GM06990 (cell line): ENCODE measurements at regions not wholly inside any gene's neighbourhood (a gene's known extent, or its start where the extent isn't known, plus 50 kb on each side); places are given as distances from the start of the nearest gene placed in this dataset.

Experiments used
- DNase-seq: peaks from one replicate; pipeline ENCODE4 v3.0.0-alpha.2; 2011; ENCODE audit not compliant: insufficient read length; ENCODE audit errors: extremely low read depth
- H3K27me3 ChIP-seq: replicated peaks from 2 replicates; pipeline ENCODE4 v1.6.0; 2011; ENCODE audit warnings: low read length; ENCODE audit not compliant: control insufficient read depth, insufficient read depth
- H3K36me3 ChIP-seq: 2 replicates; pipeline ENCODE4 v1.5.1; 2011; ENCODE audit warnings: low read length; ENCODE audit not compliant: control insufficient read depth, insufficient read depth
- H3K4me3 ChIP-seq: replicated peaks from 2 replicates; pipeline ENCODE4 v1.5.1; 2011; ENCODE audit warnings: low read depth, mild to moderate bottlenecking, control low read depth, low read length
- TF ChIP-seq, protein P1 (sequence below): IDR thresholded peaks from 2 replicates; pipeline ENCODE4 v1.5.1; 2011; ENCODE audit warnings: low read length, control low read depth, mild to moderate bottlenecking, inconsistent platforms; ENCODE audit not compliant: insufficient read depth, poor library complexity, severe bottlenecking

DNA sequence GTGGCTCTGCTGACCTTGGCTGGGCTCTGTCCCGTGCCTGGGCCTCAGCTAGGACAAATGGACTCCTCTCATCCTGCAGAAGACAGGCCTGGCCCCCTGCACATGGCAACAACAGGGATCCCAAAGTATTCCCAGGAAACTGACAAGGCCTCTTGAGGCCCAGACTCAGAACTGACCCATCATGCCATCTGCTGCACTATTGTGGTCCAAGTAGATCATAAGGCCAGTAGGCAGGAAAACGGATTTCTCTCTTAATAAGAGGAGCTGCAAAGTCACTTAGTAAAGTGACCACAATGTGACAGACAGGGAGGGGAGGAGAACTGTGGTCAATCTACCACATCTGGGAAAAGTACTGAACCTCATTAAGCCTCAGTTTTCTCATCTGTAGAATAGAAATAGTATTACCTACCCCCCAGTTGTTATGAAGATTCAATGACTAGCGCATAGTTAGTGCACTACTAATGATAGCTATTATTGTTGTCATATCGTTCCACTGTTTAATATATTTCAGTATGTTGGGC, 62.1 kb upstream of the TNRC6A start:
- Histone ChIP-seq H3K4me3 (no peak overlapping the region), H3K27me3 (no peaks in the 10 kb centered on the region), H3K36me3 (no peaks in the 10 kb centered on the region)
- DNase-seq, result peak; percentile 48
- TF ChIP-seq, protein P1, sequence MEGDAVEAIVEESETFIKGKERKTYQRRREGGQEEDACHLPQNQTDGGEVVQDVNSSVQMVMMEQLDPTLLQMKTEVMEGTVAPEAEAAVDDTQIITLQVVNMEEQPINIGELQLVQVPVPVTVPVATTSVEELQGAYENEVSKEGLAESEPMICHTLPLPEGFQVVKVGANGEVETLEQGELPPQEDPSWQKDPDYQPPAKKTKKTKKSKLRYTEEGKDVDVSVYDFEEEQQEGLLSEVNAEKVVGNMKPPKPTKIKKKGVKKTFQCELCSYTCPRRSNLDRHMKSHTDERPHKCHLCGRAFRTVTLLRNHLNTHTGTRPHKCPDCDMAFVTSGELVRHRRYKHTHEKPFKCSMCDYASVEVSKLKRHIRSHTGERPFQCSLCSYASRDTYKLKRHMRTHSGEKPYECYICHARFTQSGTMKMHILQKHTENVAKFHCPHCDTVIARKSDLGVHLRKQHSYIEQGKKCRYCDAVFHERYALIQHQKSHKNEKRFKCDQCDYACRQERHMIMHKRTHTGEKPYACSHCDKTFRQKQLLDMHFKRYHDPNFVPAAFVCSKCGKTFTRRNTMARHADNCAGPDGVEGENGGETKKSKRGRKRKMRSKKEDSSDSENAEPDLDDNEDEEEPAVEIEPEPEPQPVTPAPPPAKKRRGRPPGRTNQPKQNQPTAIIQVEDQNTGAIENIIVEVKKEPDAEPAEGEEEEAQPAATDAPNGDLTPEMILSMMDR, result no peak

DNA sequence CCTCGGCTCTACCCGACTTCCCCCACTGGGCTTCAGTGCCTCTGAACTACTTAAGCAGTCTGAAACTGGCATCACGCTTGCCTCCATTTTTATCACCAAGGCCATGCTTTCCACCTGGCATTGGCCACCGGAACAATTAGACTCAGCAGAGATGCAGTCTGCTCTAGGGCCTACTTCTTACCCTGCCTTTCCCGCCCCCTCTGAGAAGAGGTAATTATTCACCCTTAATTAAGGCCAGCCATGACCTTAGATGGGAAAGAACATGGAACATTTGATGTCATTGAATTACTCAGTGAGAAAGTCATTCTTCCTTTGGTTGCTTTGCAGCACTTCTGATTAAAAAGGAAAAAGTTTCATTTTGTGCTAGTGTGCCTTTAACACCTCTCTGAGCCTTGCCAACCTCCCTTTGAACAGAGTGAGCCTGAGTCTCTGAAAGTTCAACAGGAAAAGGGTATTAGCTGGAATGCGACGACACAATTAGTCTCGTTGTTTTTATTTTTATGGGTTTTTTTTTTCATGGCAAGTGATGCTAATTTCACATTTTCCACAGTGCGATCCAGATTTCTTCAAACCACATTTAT, 60.9 kb upstream of the TNRC6A start:
- Histone ChIP-seq H3K27me3 (no peaks in the 10 kb centered on the region), H3K4me3 (no peak overlapping the region), H3K36me3 (no peaks in the 10 kb centered on the region)
- TF ChIP-seq, protein P1, result no peak
- DNase-seq, result no peak

DNA sequence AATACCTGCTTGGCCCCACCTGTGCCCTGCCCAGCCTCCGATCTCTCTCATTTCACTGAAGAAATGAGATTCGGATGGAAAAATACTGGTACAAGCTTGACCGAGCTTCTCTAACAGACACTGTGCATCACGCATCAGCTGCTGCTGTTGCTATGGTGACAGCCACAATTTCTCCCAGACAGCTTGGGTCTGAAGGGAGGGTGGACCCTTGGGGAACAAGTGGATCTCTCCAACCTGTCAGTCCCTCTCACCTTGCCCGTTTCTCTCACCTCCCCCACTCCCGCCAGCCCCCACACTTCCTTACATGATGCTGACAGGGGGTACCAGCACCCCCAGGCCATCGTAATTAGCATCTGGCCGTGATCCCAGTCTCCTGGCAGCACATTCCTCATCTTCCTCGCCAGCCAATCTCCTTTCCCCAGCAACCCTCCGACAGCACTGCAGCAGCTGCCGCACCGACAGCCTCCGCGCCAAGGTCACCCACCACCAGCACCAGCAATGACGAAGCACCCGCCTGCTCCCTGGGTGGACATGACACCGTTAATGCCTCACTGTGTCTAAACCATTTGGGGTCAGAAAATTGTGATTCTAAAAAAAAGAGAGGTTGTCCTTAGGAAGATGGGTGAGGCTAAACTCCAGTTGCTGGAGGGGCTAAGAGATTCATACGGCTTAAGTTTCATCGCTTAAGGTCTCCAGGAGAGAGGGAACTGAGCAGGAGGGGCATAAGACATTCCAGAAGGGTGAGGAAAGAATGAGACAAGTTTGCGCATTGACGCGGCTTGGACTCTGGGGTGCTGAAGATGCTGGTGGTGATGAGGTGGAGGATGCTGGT, 58.6 kb upstream of the TNRC6A start:
- Histone ChIP-seq H3K4me3 (no peak overlapping the region), H3K36me3 (no peaks in the 10 kb centered on the region), H3K27me3 (no peaks in the 10 kb centered on the region)
- peak; percentile 37 for DNase-seq
- TF ChIP-seq, protein P1, result no peak

DNA sequence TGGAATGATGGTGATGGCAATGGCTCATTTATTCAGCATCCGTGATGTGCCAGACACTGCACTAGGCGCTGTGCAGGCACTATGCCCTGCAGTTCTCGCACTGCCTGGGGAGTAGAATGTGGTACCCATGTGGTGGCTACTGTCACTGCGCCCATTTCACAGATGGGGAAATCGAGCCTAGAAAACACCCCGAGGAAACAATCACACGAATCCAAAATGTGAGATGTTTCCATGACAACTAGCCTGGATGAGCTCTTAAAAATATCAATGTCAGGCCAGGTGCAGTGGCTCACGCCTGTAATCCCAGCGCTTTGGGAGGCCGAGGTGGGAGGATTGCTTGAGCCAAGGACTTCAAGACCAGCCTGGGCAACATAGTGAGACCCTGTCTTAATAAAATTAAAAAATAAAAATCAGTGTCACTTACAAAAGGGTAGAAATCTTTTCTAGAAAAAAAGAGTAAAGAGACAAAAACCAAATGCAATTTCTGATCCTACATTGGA, 57.9 kb upstream of the TNRC6A start:
- no peak for DNase-seq
- Histone ChIP-seq H3K4me3 (no peak overlapping the region), H3K36me3 (no peaks in the 10 kb centered on the region), H3K27me3 (no peaks in the 10 kb centered on the region)
- TF ChIP-seq, protein P1, result peak; percentile 1

DNA sequence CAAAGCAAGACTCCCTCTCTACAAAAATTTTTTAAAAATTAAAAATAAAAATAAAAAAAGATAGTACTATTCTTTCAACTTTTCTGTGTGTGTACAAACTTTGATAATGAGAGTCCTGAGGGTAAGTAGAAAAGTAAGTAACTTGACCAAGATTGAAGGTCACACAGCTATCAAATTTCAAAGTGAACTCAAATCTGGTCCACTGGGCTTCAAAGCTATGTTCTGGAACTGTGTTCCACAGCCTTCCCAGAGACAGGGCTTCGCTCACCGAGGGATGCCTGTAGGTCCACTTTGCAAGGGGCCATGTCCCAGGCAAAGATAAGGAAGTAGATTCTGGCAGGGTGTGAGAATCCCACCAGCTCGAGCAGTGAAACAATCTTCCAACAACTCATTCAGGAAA, 56.3 kb upstream of the TNRC6A start:
- TF ChIP-seq, protein P1, result no peak
- no peaks in the 10 kb centered on the region for H3K27me3 ChIP-seq
- no peak overlapping the region for H3K4me3 ChIP-seq
- no peak for DNase-seq
- no peaks in the 10 kb centered on the region for H3K36me3 ChIP-seq
